ENCODE measurements at regions not wholly inside any gene's neighbourhood (a gene's known extent, or its start where the extent isn't known, plus 50 kb on each side); places are given as distances from the start of the nearest gene placed in this dataset.

DNA sequence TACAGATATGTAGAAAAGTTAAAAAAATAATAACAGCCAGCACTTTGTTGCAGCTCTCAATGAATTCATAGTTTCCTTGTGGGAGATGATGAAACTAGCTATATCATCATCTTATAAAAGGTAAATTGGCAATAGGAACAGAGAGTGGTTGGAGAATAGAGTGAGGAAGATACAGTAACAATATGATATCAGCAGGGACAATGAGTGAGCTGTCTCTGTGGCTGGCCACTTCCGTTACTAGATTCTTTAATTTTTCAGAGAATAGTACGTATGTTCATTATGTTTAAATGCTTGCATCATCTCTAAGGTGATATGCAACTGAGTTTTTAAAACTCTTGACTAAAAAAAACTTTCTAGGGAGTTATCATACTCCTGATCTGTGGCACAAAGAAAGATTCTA is 1006.2 kb upstream of the FLRT2 start:
- H3K79me2 ChIP-seq (replicated peaks; ENCODE audit: insufficient read depth, low read length), result no peaks in the 10 kb centered on the region
- H4K20me1 ChIP-seq (ENCODE audit: insufficient read depth), result no peaks in the 10 kb centered on the region
- H3K36me3 ChIP-seq (ENCODE audit: insufficient read depth, low read length), result no peaks in the 10 kb centered on the region
- TF ChIP-seq EP300 (conservative IDR thresholded peaks at IDR 0.05; ENCODE audit: poor library complexity, severe bottlenecking) (no peak), RAD21 (conservative IDR thresholded peaks at IDR 0.05) (no peak), TAF1 (IDR thresholded peaks at IDR 0.05; ENCODE audit: low read depth) (no peak), MXI1 (conservative IDR thresholded peaks at IDR 0.05; ENCODE audit: poor library complexity, severe bottlenecking) (no peak), SMC3 (conservative IDR thresholded peaks at IDR 0.05; ENCODE audit: poor library complexity) (no peak), EZH2 (IDR thresholded peaks at IDR 0.05; ENCODE audit: borderline replicate concordance, insufficient read depth, low read length, poor library complexity, severe bottlenecking) (no peak), CTCF (IDR thresholded peaks at IDR 0.05; ENCODE audit: poor library complexity, severe bottlenecking) (no peak), POLR2AphosphoS5 (IDR thresholded peaks at IDR 0.05) (no peak)
- TF ChIP-seq, protein P1, sequence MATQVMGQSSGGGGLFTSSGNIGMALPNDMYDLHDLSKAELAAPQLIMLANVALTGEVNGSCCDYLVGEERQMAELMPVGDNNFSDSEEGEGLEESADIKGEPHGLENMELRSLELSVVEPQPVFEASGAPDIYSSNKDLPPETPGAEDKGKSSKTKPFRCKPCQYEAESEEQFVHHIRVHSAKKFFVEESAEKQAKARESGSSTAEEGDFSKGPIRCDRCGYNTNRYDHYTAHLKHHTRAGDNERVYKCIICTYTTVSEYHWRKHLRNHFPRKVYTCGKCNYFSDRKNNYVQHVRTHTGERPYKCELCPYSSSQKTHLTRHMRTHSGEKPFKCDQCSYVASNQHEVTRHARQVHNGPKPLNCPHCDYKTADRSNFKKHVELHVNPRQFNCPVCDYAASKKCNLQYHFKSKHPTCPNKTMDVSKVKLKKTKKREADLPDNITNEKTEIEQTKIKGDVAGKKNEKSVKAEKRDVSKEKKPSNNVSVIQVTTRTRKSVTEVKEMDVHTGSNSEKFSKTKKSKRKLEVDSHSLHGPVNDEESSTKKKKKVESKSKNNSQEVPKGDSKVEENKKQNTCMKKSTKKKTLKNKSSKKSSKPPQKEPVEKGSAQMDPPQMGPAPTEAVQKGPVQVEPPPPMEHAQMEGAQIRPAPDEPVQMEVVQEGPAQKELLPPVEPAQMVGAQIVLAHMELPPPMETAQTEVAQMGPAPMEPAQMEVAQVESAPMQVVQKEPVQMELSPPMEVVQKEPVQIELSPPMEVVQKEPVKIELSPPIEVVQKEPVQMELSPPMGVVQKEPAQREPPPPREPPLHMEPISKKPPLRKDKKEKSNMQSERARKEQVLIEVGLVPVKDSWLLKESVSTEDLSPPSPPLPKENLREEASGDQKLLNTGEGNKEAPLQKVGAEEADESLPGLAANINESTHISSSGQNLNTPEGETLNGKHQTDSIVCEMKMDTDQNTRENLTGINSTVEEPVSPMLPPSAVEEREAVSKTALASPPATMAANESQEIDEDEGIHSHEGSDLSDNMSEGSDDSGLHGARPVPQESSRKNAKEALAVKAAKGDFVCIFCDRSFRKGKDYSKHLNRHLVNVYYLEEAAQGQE (IDR thresholded peaks at IDR 0.05; ENCODE audit: borderline replicate concordance), result no peak
- H3F3A ChIP-seq (ENCODE audit: insufficient read depth, low read length, poor library complexity, severe bottlenecking), result no peaks in the 10 kb centered on the region
- H3K27ac ChIP-seq (ENCODE audit: low read length), result no peak overlapping the region
- H3K27me3 ChIP-seq (ENCODE audit: insufficient read depth, low read depth, low read length), result no peaks in the 10 kb centered on the region
- no peaks in the 10 kb centered on the region for H3K9me3 ChIP-seq (ENCODE audit: low read length)
- no peaks in the 10 kb centered on the region for H3K9me2 ChIP-seq (ENCODE audit: insufficient read depth, low read length)
- no peak overlapping the region for H3K4me2 ChIP-seq (ENCODE audit: low read length)
- H2AFZ ChIP-seq (ENCODE audit: low read depth, low read length), result no peak overlapping the region
- H3K9ac ChIP-seq (ENCODE audit: low read length), result no peak overlapping the region
- H3K4me3 ChIP-seq (ENCODE audit: low read length), result no peak overlapping the region

- H3K79me2 ChIP-seq (replicated peaks; ENCODE audit: insufficient read depth, low read length), result no peaks in the 10 kb centered on the region
- H3F3A ChIP-seq (ENCODE audit: insufficient read depth, low read length, poor library complexity, severe bottlenecking), result no peaks in the 10 kb centered on the region
- no peak overlapping the region for H3K27ac ChIP-seq (ENCODE audit: low read length)
- H2AFZ ChIP-seq (ENCODE audit: low read depth, low read length), result no peak overlapping the region
- H3K9ac ChIP-seq (ENCODE audit: low read length), result no peak overlapping the region
- H3K9me2 ChIP-seq (ENCODE audit: insufficient read depth, low read length), result no peaks in the 10 kb centered on the region
- no peaks in the 10 kb centered on the region for H3K27me3 ChIP-seq (ENCODE audit: insufficient read depth, low read depth, low read length)
- no peaks in the 10 kb centered on the region for H3K9me3 ChIP-seq (ENCODE audit: low read length)
- H3K36me3 ChIP-seq (ENCODE audit: insufficient read depth, low read length), result no peaks in the 10 kb centered on the region
- TF ChIP-seq CTCF (IDR thresholded peaks at IDR 0.05; ENCODE audit: poor library complexity, severe bottlenecking) (no peak), SMC3 (conservative IDR thresholded peaks at IDR 0.05; ENCODE audit: poor library complexity) (no peak), EZH2 (IDR thresholded peaks at IDR 0.05; ENCODE audit: borderline replicate concordance, insufficient read depth, low read length, poor library complexity, severe bottlenecking) (no peak), MXI1 (conservative IDR thresholded peaks at IDR 0.05; ENCODE audit: poor library complexity, severe bottlenecking) (no peak), RAD21 (conservative IDR thresholded peaks at IDR 0.05) (no peak), EP300 (conservative IDR thresholded peaks at IDR 0.05; ENCODE audit: poor library complexity, severe bottlenecking) (no peak), TAF1 (IDR thresholded peaks at IDR 0.05; ENCODE audit: low read depth) (no peak), POLR2AphosphoS5 (IDR thresholded peaks at IDR 0.05) (no peak)
- TF ChIP-seq, protein P1 (IDR thresholded peaks at IDR 0.05; ENCODE audit: borderline replicate concordance), result no peak
- no peak overlapping the region for H3K4me2 ChIP-seq (ENCODE audit: low read length)
- no peak overlapping the region for H3K4me3 ChIP-seq (ENCODE audit: low read length)
- no peaks in the 10 kb centered on the region for H4K20me1 ChIP-seq (ENCODE audit: insufficient read depth)
Measured at GRCh38 chr14:84527706-84528105, 1002.2 kb upstream of the FLRT2 start.
